Endothelial cell of umbilical vein (primary cell): ENCODE measurements at regions not wholly inside any gene's neighbourhood (a gene's known extent, or its start where the extent isn't known, plus 50 kb on each side); places are given as distances from the start of the nearest gene placed in this dataset.

Source experiments
- BruUV-seq: library from RNA; stranded (reverse); fragments of 400-500 nt; replicated peaks from 2 replicates; lab custom pipeline; 2021; lab: Mats Ljungman, UMichigan
- CTCF ChIA-PET: fragments of 300-600, 350-600 bp; sonication (Branson Sonifier 250); formaldehyde crosslinking; loops from one replicate; lab custom pipeline; 2021; ENCODE audit warnings: antibody characterized with exemption, inconsistent platforms; lab: Charles Lee
- POLR2A ChIA-PET: fragments of 300-600, 350-600 bp; sonication (Branson Sonifier 250); formaldehyde crosslinking; loops from one replicate; lab custom pipeline; 2021; ENCODE audit warnings: antibody characterized with exemption, inconsistent platforms; lab: Charles Lee
- DNase-seq: peaks from one replicate; pipeline ENCODE4 v3.0.0-alpha.2; 2011; ENCODE audit warnings: low read depth, low spot score
- FAIRE-seq: peaks from 2 replicates; lab custom pipeline; 2011; peaks lifted over from hg19 to GRCh38; lab: Jason Lieb, UNC
- H2AFZ ChIP-seq: 2 replicates; pipeline ENCODE4 v1.6.0; 2012; ENCODE audit warnings: low read depth, low read length, control low read depth, inconsistent platforms
- H3K27ac ChIP-seq: 2 replicates; pipeline ENCODE4 v1.5.1; 2011; ENCODE audit warnings: low read depth, mild to moderate bottlenecking, control low read depth, low read length, moderate library complexity; ENCODE audit not compliant: insufficient read depth
- H3K27me3 ChIP-seq, 2 experiments: 2 replicates each; pipeline versions ENCODE4 v1.6.0 to v1.6.1; 2011; ENCODE audit warnings: low read length in 2 of 2, mixed read lengths in 1 of 2; ENCODE audit not compliant: control insufficient read depth in 2 of 2, insufficient read depth in 2 of 2
- H3K36me3 ChIP-seq, 2 experiments: 2 replicates in 1 of 2; 3 replicates in 1 of 2; pipeline ENCODE4 v1.5.1; 2011; ENCODE audit warnings: low read length in 2 of 2, mild to moderate bottlenecking in 1 of 2, moderate library complexity in 1 of 2; ENCODE audit not compliant: control insufficient read depth in 2 of 2, insufficient read depth in 2 of 2; ENCODE audit errors: extremely low read depth in 1 of 2
- H3K4me1 ChIP-seq: 3 replicates; pipeline ENCODE4 v1.5.1; 2011; ENCODE audit warnings: mild to moderate bottlenecking, low read length; ENCODE audit not compliant: control insufficient read depth, insufficient read depth; ENCODE audit errors: extremely low read depth
- H3K4me2 ChIP-seq: 2 replicates; pipeline ENCODE4 v1.6.1; 2011; ENCODE audit warnings: low read length, control low read depth, mixed read lengths; ENCODE audit not compliant: insufficient read depth
- H3K4me3 ChIP-seq, 3 experiments: fragments of 200-600 bp in 1 of 3; sonication (generic), shearing (Covaris generic) in 1 of 3; replicated peaks in 1 of 3; 2 replicates each; pipeline ENCODE4 v1.5.1; 2011 to 2016; ENCODE audit warnings: control low read depth in 3 of 3, low read length in 3 of 3, mild to moderate bottlenecking in 2 of 3, inconsistent platforms in 1 of 3, low read depth in 1 of 3, moderate library complexity in 1 of 3; ENCODE audit not compliant: insufficient read depth in 1 of 3
- H3K79me2 ChIP-seq: 2 replicates; pipeline ENCODE4 v1.6.0; 2012; ENCODE audit warnings: low read length, inconsistent platforms; ENCODE audit not compliant: control insufficient read depth, insufficient read depth
- H3K9ac ChIP-seq: replicated peaks from 2 replicates; pipeline ENCODE3; 2011; ENCODE audit warnings: low read length, control low read depth; ENCODE audit not compliant: insufficient read depth; ENCODE audit errors: extremely low read depth
- H3K9me1 ChIP-seq: replicated peaks from 3 replicates; pipeline ENCODE4 v1.6.0; 2011; ENCODE audit warnings: mild to moderate bottlenecking, low read length; ENCODE audit not compliant: control insufficient read depth, insufficient read depth; ENCODE audit errors: extremely low read depth
- H3K9me3 ChIP-seq: replicated peaks from 2 replicates; pipeline ENCODE4 v1.5.1; 2012; ENCODE audit warnings: low read length, inconsistent platforms; ENCODE audit not compliant: control insufficient read depth, insufficient read depth
- H4K20me1 ChIP-seq: replicated peaks from 2 replicates; pipeline ENCODE3; 2011; ENCODE audit warnings: mild to moderate bottlenecking, low read length; ENCODE audit not compliant: control insufficient read depth, insufficient read depth; ENCODE audit errors: extremely low read depth
- EZH2 ChIP-seq: IDR thresholded peaks from 2 replicates; pipeline ENCODE4 v1.6.1; 2012; ENCODE audit warnings: borderline replicate concordance, low read depth, mild to moderate bottlenecking, moderate library complexity, low read length, inconsistent platforms; ENCODE audit not compliant: severe bottlenecking
- FOS ChIP-seq: IDR thresholded peaks from 2 replicates; pipeline ENCODE4 v1.6.1; 2011; ENCODE audit warnings: mild to moderate bottlenecking, low read length, moderate library complexity, borderline replicate concordance; ENCODE audit not compliant: insufficient read depth
- GATA2 ChIP-seq: IDR thresholded peaks from 2 replicates; pipeline ENCODE4 v1.7.0; 2011; ENCODE audit warnings: low read depth, mild to moderate bottlenecking, moderate library complexity, mixed read lengths, low read length; ENCODE audit not compliant: insufficient read length, insufficient read depth
- JUN ChIP-seq: IDR thresholded peaks from 2 replicates; pipeline ENCODE4 v1.6.1; 2011; ENCODE audit warnings: borderline replicate concordance, low read depth; ENCODE audit not compliant: insufficient read length, insufficient read depth
- MYC ChIP-seq: IDR thresholded peaks from one replicate; pipeline ENCODE4 v1.6.1; 2011; ENCODE audit warnings: mild to moderate bottlenecking, low read depth, low read length
- POLR2A ChIP-seq: IDR thresholded peaks from 2 replicates; pipeline ENCODE4 v1.6.1; 2012; ENCODE audit warnings: low read depth, mild to moderate bottlenecking, control low read depth, low read length
- POLR2AphosphoS5 ChIP-seq: IDR thresholded peaks from 2 replicates; pipeline ENCODE4 v1.6.1; 2012; ENCODE audit warnings: low read depth, mild to moderate bottlenecking, control low read depth, low read length, moderate library complexity; ENCODE audit not compliant: insufficient read depth
- dilution Hi-C: fragments of 300-500 bp; cut with MboI; formaldehyde crosslinking; loops from one replicate; pipeline ENCODE4 v1.15.0; 2019; ENCODE audit warnings: low sequenced_read_pairs; ENCODE audit not compliant: extremely low pct_ligation_motif_present
- intact Hi-C: fragments of 100-400 bp; cut with micrococcal nuclease; formaldehyde crosslinking; loops from one replicate; pipeline ENCODE4 v1.10.0; 2022
- TF ChIP-seq, protein P1 (sequence below), 2 donors: IDR thresholded peaks; 1 replicate in 1 of 2; 2 replicates in 1 of 2; pipeline ENCODE4 v1.5.1; 2011; ENCODE audit warnings: low read length in 2 of 2, mild to moderate bottlenecking in 2 of 2, moderate library complexity in 2 of 2, control low read depth in 1 of 2, inconsistent platforms in 1 of 2, low read depth in 1 of 2; ENCODE audit not compliant: insufficient read depth in 1 of 2; ENCODE audit errors: extremely low read depth in 1 of 2
- TF ChIP-seq, protein P2 (sequence below): IDR thresholded peaks from 2 replicates; pipeline ENCODE4 v1.6.1; 2011; ENCODE audit not compliant: insufficient read depth, insufficient read length

DNA sequence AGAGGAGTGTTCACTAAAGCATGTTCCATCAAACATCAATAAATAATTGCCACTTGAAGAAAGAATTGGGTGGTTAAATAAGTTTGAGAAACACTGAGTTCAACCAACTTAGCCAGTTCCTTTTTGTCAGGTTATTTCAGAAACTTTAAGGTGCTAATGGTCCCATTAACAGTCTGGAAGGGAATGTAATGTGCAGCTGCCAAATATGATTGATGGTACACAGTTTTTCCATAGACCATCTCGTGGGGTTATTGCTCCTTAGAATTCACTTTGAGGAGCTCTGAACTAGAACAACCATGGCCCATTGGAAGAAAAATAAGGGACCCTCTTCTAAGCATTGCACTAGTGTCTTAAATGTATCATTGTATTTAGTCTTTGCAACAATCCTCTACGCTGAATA lies 185.8 kb upstream of the NR2F2 start:
- Histone ChIP-seq H3K4me1 (no peaks in the 10 kb centered on the region), H3K9ac (no peak overlapping the region), H3K4me3 (no peak overlapping the region), H3K36me3 (no peaks in the 10 kb centered on the region), H3K9me3 (no peaks in the 10 kb centered on the region), H3K27ac (no peak overlapping the region), H3K27me3 (no peaks in the 10 kb centered on the region), H4K20me1 (no peaks in the 10 kb centered on the region), H3K9me1 (no peaks in the 10 kb centered on the region), H2AFZ (no peak overlapping the region), H3K4me2 (no peak overlapping the region), H3K79me2 (no peaks in the 10 kb centered on the region)
- TF ChIP-seq, protein P1, sequence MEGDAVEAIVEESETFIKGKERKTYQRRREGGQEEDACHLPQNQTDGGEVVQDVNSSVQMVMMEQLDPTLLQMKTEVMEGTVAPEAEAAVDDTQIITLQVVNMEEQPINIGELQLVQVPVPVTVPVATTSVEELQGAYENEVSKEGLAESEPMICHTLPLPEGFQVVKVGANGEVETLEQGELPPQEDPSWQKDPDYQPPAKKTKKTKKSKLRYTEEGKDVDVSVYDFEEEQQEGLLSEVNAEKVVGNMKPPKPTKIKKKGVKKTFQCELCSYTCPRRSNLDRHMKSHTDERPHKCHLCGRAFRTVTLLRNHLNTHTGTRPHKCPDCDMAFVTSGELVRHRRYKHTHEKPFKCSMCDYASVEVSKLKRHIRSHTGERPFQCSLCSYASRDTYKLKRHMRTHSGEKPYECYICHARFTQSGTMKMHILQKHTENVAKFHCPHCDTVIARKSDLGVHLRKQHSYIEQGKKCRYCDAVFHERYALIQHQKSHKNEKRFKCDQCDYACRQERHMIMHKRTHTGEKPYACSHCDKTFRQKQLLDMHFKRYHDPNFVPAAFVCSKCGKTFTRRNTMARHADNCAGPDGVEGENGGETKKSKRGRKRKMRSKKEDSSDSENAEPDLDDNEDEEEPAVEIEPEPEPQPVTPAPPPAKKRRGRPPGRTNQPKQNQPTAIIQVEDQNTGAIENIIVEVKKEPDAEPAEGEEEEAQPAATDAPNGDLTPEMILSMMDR (IDR thresholded peaks at IDR 0.05; ENCODE audit: extremely low read depth in 1 of 2, insufficient read depth in 1 of 2, low read depth in 1 of 2, low read length in 2 of 2): no peak
- TF ChIP-seq JUN (no peak), GATA2 (no peak), EZH2 (no peak), POLR2A (no peak)
- ChIA-PET POLR2A (no interaction called here), CTCF (no interaction called here)
- DNase-seq (no peak), FAIRE-seq (no peak)
- intact Hi-C loops: no loop called here
- dilution Hi-C loops: no loop called here
- no TSS peak for BruUV-seq

DNA sequence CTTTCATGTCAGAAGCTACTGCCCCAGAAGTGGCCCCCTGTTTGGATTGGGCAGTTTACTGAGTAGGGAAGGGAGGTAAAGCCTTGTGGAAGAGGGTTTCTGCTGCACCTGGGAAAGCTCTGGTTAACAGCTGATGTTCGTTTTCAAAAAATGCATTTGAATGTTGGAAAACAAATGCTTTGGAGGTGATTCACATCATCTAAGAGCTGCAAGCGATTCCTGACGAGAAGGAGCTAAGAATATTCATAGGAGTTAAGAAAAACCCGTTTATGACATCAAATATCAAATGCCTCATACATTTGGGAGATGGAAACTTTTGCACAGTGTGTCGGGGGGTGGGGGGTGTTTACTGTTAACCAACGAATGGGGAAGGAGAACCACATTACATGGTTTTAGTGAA lies 183.8 kb upstream of the NR2F2 start:
- POLR2A ChIA-PET: no interaction called here
- H3K4me1 ChIP-seq: no peaks in the 10 kb centered on the region
- H3K4me3 ChIP-seq: no peak overlapping the region
- H2AFZ ChIP-seq: no peak overlapping the region
- no peak overlapping the region for H3K9ac ChIP-seq
- intact Hi-C loops (no loop called here), dilution Hi-C loops (no loop called here)
- FAIRE-seq (no peak), DNase-seq (no peak)
- no peak overlapping the region for H3K27ac ChIP-seq
- H3K9me3 ChIP-seq: no peaks in the 10 kb centered on the region
- no peaks in the 10 kb centered on the region for H3K79me2 ChIP-seq
- H3K27me3 ChIP-seq: no peaks in the 10 kb centered on the region
- no peaks in the 10 kb centered on the region for H4K20me1 ChIP-seq
- H3K36me3 ChIP-seq: no peaks in the 10 kb centered on the region
- TF ChIP-seq MYC (no peak), EZH2 (no peak), GATA2 (no peak), POLR2AphosphoS5 (no peak), JUN (no peak), POLR2A (no peak), FOS (no peak)
- TF ChIP-seq, protein P2, sequence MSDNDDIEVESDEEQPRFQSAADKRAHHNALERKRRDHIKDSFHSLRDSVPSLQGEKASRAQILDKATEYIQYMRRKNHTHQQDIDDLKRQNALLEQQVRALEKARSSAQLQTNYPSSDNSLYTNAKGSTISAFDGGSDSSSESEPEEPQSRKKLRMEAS: no peak
- TF ChIP-seq, protein P1 (IDR thresholded peaks at IDR 0.05; ENCODE audit: extremely low read depth in 1 of 2, insufficient read depth in 1 of 2, low read depth in 1 of 2, low read length in 2 of 2): no peak
- H3K9me1 ChIP-seq: no peaks in the 10 kb centered on the region
- BruUV-seq: no TSS peak
- CTCF ChIA-PET: no interaction called here
- no peak overlapping the region for H3K4me2 ChIP-seq
